CD4-positive, alpha-beta T cell treated with Interleukin-4 for 4 hours (primary cell): ENCODE measurements at regions not wholly inside any gene's neighbourhood (a gene's known extent, or its start where the extent isn't known, plus 50 kb on each side); places are given as distances from the start of the nearest gene placed in this dataset.

Experiments
- DNase-seq: peaks from one replicate; pipeline ENCODE4 v3.0.0-alpha.2; 2020

DNA sequence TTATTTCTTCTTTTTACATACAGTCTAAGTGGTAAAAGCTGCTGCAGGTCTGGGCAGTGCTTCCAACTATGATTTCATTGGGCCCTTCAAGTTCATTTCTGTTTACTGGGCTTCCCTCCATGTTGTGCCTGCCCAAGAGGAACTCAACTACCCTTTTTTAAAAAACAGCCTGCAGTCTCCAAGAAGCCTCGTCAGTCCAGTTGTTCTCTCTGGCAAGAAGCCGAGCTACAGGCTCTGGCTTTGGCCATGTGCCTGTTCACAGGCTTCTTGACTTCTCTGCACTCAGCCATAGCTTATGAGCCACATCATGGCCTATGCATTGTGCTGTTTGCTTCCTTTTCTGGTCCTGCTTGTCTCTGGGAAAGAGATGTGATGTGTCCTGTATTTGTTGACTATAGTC is 119.7 kb upstream of the PJA2 start:
- DNase-seq = no peak

DNA sequence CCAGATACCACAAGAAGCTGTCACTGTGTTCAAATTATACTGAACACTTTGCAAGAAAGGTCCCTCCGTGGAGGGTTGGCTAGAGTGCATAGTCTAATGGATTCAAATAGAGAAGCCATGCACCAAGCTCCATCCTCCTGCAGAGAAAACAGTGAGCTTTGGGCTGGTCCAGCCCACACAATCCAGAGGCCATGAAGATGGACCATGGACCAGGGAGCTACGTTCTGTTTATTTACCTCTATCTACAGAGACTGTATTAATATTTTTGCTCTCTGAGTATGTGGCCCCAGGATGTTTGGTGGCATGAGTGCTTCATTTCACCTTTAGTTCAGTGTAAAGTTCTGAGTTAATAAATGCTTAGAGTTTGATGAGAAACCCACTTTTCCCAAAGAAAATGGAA is 114.8 kb upstream of the PJA2 start:
- DNase-seq = no peak

DNA sequence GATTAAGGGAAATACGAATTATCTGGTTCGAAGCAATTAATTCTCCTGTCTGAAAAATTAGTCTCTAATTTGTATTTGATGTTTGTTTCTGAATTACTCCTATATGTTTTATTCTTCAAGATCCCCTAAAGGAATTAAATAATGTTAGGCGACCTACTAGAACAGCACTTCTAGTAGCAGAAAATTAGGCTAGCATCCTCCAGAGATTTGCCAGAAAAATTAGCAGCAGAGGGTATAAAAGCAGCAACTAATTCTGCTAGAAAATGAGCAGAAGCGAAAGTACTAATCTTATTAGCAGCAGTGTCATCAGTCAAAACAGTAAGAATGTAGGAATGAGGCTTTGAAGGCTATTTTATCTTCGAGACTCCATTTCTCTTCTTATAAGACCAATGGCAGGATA is 114.3 kb upstream of the PJA2 start:
- DNase-seq = no peak

DNA sequence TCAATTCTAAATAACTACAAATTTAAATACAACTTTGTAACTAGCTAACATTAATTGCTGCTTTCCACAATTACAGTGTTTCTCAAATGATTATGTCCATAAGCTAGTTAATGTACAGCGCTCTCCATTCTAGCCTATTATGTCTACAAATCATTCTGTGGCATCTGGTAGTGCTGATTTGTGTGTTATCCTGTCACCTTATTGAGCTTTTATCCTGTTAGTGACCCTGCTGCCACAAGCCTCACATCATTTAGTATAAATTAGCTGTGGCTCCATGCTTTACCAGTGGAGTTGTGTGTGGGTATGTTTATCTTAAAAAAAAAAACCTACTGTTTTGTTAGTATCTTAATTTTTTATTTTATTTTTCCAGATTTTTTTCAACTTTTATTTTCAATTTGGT is 112.6 kb upstream of the PJA2 start:
- DNase-seq = no peak

DNA sequence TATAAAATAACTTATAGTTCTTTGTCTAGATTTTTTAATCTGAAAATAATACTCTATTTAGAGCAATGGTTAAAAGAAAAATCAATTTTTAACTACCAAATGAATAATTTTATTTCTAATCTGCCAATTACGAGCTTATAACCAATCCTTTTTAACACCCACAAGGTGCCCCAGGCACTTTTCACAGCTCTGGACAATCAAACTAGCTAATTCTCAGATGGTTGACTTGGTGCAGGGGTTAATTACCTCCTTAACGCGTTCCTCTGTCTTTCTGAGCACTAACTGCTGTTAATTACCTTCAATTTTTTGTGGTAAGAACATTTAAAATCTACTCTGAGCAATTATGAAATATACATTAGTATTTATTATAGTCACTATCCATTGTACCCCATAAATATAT is 109.6 kb upstream of the PJA2 start:
- DNase-seq = no peak

DNA sequence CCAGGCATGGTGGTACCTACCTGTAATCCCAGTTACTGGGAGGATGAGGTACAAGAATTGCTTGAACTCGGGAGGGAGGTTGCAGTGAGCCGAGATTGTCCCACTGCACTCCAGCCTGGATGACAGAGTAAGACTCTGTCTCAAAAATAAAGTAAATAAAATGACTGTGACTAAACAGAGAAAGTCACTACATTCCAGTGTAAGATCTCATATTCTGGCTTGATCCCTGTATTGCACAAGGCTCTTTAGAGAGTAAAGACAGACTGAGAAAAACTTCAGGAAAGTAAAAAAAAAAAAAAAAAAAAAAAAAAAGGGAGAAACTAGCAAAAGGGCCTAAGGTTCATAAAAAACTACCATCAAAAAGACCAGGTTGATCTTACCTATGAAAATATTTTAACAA is 106.6 kb upstream of the PJA2 start:
- DNase-seq = no peak

DNA sequence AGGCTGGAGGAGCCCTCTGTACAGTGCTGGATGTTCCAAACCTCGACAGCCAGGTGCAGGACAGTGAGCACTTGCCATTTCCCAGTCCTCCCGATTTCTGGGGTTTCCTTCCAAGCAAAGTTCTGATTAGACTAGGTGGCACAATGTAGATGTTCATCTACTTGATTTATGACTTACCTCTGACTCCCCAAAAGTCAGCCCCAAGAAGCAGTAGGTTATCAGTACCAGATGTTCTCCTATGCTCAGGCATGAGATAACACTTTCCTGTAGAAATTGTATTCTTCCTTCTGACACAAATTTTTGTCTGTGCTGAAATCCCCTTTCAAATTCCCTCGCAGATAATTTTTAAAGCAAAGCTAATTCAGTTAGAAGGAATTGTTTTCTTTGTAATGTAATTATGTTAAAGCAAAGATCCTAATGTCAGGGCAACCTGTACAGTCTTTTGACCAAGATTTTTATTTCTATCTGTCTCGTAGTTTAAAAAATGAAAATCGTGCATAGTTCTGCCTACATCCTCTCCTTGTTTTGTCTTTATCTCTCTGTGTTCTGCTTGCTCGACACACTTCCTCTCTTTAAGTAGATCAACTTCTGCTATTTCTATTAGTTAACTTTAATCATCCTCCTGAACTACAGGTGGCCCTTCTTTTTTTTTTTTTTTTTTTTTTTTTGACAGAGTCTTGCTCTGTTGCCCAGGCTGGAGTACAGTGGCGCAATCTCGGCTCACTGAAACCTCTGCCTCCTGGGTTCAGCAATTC is 102.4 kb upstream of the PJA2 start:
- no peak for DNase-seq

DNA sequence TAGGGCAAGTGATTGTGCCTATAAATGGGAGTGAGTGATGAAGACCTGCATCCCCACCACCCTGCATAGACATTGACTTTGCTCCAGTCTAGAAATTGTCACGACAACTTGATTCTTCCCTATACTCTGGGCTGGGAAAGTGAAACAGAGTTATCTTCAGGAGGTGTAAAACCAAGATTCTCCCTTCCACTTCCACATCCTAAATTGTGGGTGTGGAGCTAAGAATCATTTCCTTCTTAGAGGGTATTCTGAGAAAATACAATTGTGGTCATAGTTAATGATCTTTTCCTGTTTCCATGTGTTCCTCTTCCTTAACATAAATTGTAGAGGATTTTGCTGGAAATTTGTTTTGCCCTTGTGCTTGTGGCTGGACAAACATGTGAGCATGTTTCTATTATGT is 96.8 kb upstream of the PJA2 start:
- no peak for DNase-seq

DNA sequence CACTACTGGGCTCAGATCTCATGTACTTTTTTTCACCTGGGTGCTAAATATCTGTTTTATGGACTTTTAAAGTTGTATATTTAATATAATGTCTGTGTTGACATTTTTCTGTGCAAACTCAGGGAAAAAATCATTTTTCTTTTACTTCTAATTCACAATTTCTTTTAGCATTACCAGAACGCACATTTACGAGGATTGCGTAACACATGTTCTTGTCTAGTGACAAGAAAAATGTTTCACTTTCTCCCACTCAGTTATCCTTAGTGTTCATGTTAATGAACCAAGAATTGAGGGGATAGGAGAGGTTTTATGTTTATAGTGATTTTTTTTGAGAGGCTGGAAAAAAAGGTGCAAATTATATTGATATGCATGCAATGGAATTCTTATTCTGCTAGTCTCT is 86.3 kb upstream of the PJA2 start:
- no peak for DNase-seq

DNA sequence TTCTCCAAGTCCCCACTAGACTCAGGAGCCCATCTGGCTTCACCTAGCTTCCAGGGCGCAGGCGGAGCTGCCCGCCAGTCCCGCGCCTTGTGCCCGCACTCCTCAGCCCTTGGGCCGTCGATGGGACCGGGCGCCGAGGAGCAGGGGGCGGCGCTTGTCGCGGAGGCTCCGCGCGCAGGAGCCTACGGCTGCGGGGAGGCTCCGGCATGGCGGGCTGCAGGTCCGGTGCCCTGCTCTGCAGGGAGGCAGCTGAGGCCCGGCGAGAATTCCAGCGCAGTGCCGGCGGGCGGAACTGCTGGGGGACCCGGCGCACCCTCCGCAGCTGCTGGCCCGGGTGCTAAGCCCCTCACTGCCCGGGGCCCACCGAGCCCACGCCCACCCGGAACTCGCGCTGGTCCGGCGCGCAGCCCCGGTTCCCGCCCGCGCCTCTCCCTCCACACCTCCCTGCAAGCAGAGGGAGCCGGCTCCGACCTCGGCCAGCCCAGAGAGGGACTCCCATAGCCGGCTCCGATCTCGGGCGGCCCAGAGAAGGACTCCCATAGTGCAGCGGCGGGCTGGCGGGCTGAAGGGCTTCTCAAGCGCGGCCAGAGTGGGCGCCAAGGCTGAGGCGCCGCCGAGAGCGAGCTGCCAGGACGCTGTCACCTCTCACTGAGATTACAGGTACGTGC is 78.1 kb upstream of the PJA2 start:
- no peak for DNase-seq

DNA sequence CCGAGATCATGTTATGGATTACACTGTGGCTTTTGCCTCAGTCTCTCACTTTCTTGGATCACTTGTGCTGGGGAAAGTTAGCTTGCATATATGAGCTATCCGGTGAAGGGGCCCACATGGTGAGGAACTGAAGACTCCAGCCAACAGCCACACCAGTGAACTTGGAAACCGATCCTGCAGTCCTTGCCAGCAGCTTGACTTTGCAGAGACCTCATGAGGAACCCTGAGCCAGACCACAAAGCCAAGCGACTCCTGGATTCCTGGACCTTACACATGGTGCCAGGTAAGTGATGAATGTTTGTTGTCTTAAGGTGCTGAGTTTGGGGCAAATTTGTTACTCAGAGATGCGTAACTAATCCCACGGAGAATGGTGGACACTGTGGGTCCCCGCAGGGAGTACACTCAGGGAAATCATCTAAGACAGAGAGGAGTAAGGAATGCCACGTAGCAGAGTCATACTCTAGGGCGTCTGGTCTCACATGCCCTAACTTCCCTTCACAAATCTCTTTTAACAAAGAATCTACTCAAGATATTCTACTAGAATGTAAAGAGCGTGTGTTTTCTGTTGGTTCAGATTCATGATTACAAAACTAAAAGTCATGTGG is 76.5 kb upstream of the PJA2 start:
- DNase-seq = no peak

DNA sequence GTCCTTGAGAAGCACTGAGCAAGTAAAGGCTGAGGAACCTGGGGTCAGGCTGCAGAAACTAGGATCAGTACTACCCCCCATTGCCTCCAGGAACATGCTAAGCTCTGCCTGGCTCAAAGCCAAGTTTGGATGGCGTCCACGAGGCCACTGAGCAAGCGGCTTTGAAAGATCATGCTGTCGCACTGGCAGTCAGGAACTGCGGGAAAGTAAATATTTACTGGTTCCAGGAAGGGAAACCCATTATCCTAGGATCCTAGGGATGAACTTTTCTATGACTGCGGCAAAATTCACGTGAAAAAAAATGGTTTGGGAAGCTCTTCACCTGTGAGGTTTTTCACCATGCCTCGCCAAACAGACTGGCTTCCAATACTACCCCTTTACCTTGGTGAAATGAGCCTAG is 75.3 kb upstream of the PJA2 start:
- DNase-seq = no peak

DNA sequence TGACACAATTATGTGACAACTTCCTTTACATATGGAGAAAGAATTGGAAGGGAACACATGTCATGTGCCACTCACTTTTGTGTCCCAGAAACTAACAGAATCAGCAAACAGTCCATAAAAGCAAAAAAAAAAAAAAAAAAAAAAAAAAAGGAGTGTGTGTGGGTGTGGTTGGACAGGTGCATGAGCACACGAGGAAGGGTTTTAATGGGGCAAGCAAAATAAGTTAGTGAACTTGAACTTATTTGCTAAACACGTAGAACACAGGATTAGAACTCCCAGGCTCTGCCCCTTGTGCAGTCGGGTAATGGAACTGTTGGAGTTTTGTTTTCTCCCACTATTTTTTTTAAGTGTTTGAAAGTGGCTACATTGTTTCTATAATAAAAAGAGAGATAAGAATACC is 74.8 kb upstream of the PJA2 start:
- no peak for DNase-seq

DNA sequence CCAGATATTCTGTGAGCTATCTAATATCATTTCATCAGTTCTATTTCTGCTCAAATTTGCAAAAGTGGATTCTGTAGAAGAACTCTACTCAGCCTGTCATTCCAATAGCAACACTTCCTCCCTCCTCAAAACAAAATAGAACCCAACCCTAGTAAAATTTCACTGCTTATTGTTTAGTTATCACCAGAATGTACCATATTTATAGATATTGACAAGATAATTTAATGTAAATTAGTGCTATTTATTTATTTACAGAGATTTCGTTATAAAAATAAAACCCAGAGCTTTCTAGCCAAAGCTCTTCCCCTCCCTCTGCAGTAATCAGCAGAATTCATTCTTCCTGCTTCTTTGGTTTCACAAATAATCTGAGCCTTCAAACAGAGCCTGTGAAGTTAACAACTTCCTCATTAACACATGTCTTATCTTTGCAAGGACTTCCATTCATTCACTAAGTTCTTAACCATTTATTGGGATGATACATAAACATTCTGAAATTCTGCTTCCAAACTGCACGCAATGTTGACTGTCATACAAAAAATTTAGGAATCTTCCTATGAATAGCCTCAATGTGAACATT is 73.7 kb upstream of the PJA2 start:
- no peak for DNase-seq

DNA sequence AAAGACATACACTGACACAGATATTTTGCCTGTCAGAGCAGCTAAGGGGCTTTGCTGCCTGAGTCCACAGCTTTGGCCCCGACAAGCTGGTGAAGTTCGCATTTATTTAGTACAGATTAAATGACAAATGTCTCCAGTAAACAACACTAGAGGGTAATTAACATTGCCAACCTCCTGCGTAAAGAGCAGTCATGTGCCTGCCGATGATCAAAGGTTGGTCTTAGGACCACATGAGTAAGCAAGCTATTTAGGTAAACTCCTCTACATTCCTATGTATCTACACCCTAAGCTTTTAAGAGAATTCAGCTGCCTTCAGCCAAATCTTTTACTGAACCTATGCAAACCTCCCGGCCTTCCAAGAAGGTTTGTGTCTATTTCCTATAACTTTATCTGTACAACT is 73.0 kb upstream of the PJA2 start:
- DNase-seq = no peak

DNA sequence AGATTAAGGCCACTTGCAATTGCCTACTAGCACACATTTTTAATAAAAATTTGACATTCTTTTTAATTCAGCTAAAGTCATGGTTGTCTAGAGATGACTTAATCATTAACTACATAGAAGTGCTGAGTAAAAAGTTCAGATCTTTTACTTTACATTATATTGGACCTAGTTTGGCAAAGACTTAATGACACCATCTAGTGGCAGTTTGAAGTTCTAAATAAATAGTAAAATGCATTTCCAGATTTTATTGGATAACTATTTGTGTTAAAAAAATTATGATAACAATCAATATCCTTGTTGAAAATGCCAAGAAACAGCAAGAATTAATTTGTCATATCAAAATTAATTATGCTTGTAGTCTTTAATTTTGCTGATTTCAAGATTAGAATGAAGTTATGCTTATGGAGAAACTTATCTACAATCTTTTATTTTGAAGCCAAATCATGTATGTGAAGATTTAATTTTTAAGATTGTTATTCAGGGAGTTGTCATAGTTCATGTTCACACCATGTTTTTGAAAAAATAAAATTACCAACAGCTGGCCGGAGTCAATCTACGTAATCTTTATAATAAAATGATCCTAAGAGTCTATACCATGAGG is 69.6 kb upstream of the PJA2 start:
- peak; percentile 7 for DNase-seq

DNA sequence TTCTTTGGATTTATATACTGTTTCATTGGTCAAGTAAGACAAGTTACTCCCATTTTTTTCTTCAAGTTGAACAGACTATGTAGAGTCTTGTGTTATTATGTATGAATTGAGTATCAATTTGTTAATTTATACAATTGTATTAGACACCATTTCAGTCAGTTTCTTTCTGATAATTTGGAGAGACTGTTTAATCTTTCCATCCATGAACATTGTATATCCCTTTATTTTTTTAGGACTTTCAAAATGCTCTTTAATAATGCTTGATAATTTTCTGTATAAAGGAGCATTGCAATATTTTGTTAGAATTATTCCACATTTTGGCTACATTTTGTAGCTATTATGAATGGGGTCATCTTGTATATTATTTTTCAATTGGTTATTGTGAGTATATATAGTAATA is 69.1 kb upstream of the PJA2 start:
- no peak for DNase-seq

DNA sequence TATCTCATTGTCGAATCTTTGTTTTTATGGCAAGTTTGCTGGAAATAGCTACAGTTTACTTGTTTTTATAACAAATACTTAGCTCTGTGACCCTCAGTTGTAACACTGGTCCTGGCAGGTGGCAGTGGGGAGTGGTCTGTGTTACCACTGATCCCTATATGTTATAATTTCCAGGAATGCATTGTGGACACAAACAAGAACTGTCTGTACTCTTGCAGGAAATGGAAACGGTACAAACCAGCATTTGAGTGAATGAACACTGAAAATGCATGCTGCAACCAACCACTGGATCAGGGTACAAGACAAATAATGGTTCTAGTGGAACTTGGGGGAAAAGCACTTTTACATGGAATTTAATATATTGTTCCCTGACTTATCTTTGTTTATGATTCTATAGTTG is 66.5 kb upstream of the PJA2 start:
- no peak for DNase-seq

DNA sequence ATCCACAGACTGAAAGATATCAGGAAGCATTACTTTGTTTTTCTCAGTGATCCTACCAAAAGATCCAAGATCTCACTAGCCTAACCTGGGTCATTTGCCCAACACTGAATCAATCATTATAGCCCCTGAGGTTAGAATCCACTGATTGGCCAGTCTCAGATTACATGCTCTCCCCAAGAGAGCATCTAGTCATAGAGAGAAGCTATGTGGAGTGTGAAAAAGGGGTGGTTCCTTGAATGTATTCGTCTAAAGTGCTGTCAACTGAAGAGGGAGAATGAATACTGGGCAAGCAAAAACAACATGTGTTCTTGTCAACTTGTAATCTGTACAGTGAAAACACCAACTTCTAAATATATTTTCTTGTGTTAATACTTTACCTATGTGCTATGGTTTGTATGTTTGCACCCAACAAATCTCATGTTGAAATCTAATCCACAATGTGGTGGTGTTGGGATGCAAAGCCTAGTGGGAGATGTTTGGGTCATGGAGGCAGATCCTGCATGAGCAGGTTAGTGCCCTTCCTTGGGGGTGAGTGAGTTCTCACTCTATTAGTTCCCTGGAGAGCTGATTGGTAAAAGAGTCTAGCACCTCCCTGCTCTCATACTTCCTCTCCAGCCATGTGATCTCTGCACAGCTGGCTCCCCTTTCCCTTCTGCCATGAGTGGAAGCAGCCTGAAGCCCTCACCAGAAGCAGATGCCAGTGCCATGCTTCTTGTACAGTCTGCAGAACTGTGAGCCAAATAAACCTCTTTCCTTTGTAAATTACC is 60.3 kb upstream of the PJA2 start:
- DNase-seq = no peak

DNA sequence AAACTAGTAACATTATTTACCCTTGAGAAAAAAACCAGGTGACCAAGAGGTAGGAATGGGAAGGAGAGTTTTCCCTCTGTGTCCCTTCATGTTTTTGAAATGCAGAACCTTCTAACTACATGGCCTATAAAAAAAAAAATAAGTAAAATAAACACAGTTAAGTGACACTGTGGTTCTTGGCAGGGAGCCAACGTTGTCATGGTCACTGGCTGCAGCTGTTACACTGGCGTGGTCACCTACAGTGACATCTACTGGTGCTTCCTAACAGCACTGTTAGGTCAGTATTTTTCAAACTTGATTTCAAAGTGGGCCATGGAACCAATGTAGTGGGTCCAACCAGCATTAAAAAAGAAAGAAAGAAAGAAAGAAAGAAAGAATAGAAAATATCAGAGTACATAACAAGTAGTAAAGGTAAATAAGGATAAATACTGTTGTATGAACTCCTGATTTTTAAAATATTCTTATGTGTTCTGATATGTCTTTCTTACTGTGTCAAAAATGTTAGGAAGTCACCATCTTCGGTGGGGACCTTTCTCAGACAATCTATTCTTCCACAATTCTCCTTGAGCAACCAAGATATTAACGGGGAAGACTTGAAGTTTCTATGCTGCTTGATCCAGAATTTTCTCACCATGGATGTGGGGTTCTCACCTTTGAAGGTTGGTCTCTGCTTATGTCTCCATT is 59.1 kb upstream of the PJA2 start:
- peak; percentile 69 for DNase-seq

DNA sequence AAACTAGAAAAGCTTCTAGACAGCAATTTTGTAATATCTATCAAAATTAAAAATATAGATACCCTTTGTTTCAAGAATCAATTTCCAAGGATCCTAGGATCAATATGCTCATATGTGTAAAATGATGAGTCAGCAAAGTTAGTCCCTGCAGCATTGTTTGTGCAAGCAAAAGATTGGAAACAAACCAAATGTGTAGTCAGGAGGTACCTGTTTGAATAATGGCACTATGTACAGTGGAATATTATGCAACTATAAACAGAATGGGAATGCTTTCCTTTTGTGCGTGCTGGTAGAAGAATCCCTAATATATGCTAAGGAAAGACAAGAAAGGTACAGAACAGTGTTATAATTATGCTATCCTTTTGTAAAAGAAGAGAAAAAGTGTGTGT is 58.5 kb upstream of the PJA2 start:
- no peak for DNase-seq

DNA sequence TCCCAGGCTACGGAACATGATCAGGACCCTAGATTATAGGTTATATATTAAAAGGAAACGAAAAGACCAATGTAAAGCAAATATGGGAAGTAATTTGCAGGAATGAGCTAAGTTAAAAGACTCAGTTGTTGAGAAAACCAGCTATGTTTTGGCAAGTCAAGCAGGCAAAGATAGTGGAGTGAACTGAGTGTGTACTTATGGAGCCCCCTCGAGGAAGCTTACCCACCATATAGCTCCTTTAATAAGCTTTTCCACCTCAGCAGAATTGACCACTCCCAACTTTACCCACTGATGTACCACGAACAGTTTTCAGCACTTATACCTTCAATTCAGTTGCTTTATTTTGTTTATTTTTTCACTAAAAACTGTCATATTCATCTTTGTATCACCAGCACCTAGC is 57.3 kb upstream of the PJA2 start:
- DNase-seq = no peak
